OCI-LY7 (cell line): ENCODE measurements at regions not wholly inside any gene's neighbourhood (a gene's known extent, or its start where the extent isn't known, plus 50 kb on each side); places are given as distances from the start of the nearest gene placed in this dataset.

Source experiments
- BruUV-seq: library from RNA; stranded (reverse); fragments of 400-500 nt; replicated peaks from 2 replicates; lab custom pipeline; 2021; lab: Mats Ljungman, UMichigan
- CTCF ChIA-PET: fragments of 300-600 bp; sonication (Branson Sonifier 250); formaldehyde crosslinking; loops from one replicate; lab custom pipeline; 2022; ENCODE audit warnings: antibody characterized with exemption; ENCODE audit not compliant: unreplicated experiment; lab: Charles Lee
- POLR2A ChIA-PET: fragments of 300-600 bp; sonication (Branson Sonifier 250); formaldehyde crosslinking; loops from one replicate; lab custom pipeline; 2022; ENCODE audit warnings: antibody characterized with exemption; lab: Charles Lee
- DNase-seq: peaks from one replicate; pipeline ENCODE4 v3.0.0-alpha.2; 2015; ENCODE audit warnings: low spot score
- H2AFZ ChIP-seq: fragments of 200-600 bp; sonication (generic), shearing (Covaris generic); 2 replicates; pipeline ENCODE4 v1.6.1; 2014; ENCODE audit warnings: mild to moderate bottlenecking, antibody characterized with exemption, low read length, moderate library complexity
- H3K27ac ChIP-seq: fragments of 200-600 bp; sonication (generic); 2 replicates; pipeline ENCODE4 v1.5.1; 2014; ENCODE audit warnings: mixed run types, low read depth, mild to moderate bottlenecking, moderate library complexity, low read length, inconsistent platforms; ENCODE audit not compliant: poor library complexity, severe bottlenecking
- H3K36me3 ChIP-seq: fragments of 200-600 bp; sonication (generic); 2 replicates; pipeline ENCODE4 v1.6.1; 2014; ENCODE audit warnings: mild to moderate bottlenecking, antibody characterized with exemption, low read length, moderate library complexity, mixed read lengths; ENCODE audit not compliant: insufficient read depth
- H3K4me1 ChIP-seq: fragments of 200-600 bp; sonication (generic); 2 replicates; pipeline ENCODE4 v1.5.1; 2014; ENCODE audit warnings: mild to moderate bottlenecking, low read length; ENCODE audit not compliant: insufficient read depth, poor library complexity, severe bottlenecking
- H3K4me2 ChIP-seq: fragments of 200-600 bp; sonication (generic); 2 replicates; pipeline ENCODE4 v1.6.1; 2014; ENCODE audit warnings: mild to moderate bottlenecking, low read length
- H3K4me3 ChIP-seq: fragments of 200-600 bp; sonication (generic); 2 replicates; pipeline ENCODE4 v1.5.1; 2014; ENCODE audit warnings: mild to moderate bottlenecking, low read depth, low read length; ENCODE audit not compliant: poor library complexity, severe bottlenecking
- H3K79me2 ChIP-seq: fragments of 200-600 bp; sonication (generic); 2 replicates; pipeline ENCODE4 v1.6.1; 2016; ENCODE audit warnings: low read depth, mild to moderate bottlenecking, low read length, moderate library complexity, mixed read lengths; ENCODE audit not compliant: insufficient read depth
- H3K9me2 ChIP-seq: fragments of 200-600 bp; sonication (generic); 2 replicates; pipeline ENCODE4 v1.6.1; 2016; ENCODE audit warnings: mild to moderate bottlenecking, low read length, mixed read lengths; ENCODE audit not compliant: insufficient read depth
- H3K9me3 ChIP-seq: fragments of 200-600 bp; sonication (generic); 2 replicates; pipeline ENCODE4 v1.6.1; 2014; ENCODE audit warnings: mild to moderate bottlenecking, mixed run types, low read length, mixed read lengths
- H4K20me1 ChIP-seq: fragments of 200-600 bp; sonication (generic); 2 replicates; pipeline ENCODE4 v1.6.1; 2014; ENCODE audit warnings: mild to moderate bottlenecking, antibody characterized with exemption, low read length, moderate library complexity, mixed read lengths; ENCODE audit not compliant: insufficient read depth
- EZH2phosphoT487 ChIP-seq: fragments of 200-600 bp; sonication (generic); IDR thresholded peaks from 2 replicates; pipeline ENCODE4 v1.6.1; 2018; ENCODE audit warnings: low read depth, borderline replicate concordance, mild to moderate bottlenecking, mixed run types, antibody characterized with exemption, low read length, moderate library complexity, mixed read lengths
- intact Hi-C: fragments of 100-400 bp; cut with micrococcal nuclease; formaldehyde crosslinking; loops from one replicate; pipeline ENCODE4 v1.10.0; 2022; ENCODE audit not compliant: unreplicated experiment
- TF ChIP-seq, protein P1 (sequence below): fragments of 200-600 bp; sonication (generic); conservative IDR thresholded peaks from 2 replicates; pipeline ENCODE4 v1.5.1; 2014; ENCODE audit warnings: mild to moderate bottlenecking, antibody characterized with exemption, low read length, moderate library complexity, mixed read lengths

DNA sequence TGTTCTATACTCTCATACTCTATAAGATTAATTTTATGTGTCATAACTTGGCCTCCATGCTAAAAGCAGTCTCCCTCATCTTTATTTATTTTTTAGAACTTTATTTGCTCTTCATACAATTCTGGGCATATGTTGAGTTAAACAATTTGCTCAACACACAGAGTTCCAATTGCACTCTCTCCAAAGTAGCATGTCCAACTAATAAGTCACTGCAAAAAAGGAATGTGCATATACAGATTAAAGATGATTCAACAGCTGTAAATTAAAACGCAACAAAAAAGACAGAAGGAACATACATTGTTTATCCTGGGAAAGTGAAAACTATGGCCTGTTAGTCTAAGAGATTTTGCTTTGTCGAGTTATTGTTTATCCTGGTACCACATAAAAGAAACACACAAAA lies 277.7 kb upstream of the ACVR2A start:
- Histone ChIP-seq H2AFZ (no peak overlapping the region), H3K4me2 (no peak overlapping the region), H3K79me2 (no peaks in the 10 kb centered on the region), H3K9me3 (no peaks in the 10 kb centered on the region), H3K4me1 (no peaks in the 10 kb centered on the region), H3K27ac (no peak overlapping the region), H3K9me2 (no peaks in the 10 kb centered on the region), H4K20me1 (no peaks in the 10 kb centered on the region), H3K4me3 (no peak overlapping the region), H3K36me3 (no peaks in the 10 kb centered on the region)
- intact Hi-C loops, result no loop called here
- no peak for DNase-seq
- TF ChIP-seq EZH2phosphoT487, result no peak
- TF ChIP-seq, protein P1, sequence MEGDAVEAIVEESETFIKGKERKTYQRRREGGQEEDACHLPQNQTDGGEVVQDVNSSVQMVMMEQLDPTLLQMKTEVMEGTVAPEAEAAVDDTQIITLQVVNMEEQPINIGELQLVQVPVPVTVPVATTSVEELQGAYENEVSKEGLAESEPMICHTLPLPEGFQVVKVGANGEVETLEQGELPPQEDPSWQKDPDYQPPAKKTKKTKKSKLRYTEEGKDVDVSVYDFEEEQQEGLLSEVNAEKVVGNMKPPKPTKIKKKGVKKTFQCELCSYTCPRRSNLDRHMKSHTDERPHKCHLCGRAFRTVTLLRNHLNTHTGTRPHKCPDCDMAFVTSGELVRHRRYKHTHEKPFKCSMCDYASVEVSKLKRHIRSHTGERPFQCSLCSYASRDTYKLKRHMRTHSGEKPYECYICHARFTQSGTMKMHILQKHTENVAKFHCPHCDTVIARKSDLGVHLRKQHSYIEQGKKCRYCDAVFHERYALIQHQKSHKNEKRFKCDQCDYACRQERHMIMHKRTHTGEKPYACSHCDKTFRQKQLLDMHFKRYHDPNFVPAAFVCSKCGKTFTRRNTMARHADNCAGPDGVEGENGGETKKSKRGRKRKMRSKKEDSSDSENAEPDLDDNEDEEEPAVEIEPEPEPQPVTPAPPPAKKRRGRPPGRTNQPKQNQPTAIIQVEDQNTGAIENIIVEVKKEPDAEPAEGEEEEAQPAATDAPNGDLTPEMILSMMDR, result no peak
- POLR2A ChIA-PET, result no interaction called here
- CTCF ChIA-PET, result no interaction called here
- BruUV-seq, result no TSS peak

- DNase-seq, result no peak
- ChIA-PET CTCF (no interaction called here), POLR2A (interaction anchor here (0.6 kb wide), 1 partner anchor 642 kb away, joined by 3 read pairs; no protein-coding TSS in a partner anchor)
- no peak overlapping the region for H2AFZ ChIP-seq
- no peaks in the 10 kb centered on the region for H3K4me1 ChIP-seq
- no peak overlapping the region for H3K27ac ChIP-seq
- no peaks in the 10 kb centered on the region for H3K9me2 ChIP-seq
- no peaks in the 10 kb centered on the region for H3K79me2 ChIP-seq
- no peaks in the 10 kb centered on the region for H4K20me1 ChIP-seq
- intact Hi-C loops, result no loop called here
- H3K9me3 ChIP-seq, result no peaks in the 10 kb centered on the region
- TF ChIP-seq, protein P1, result no peak
- TF ChIP-seq EZH2phosphoT487, result no peak
- no peak overlapping the region for H3K4me3 ChIP-seq
- BruUV-seq, result no TSS peak
- H3K36me3 ChIP-seq, result no peaks in the 10 kb centered on the region
- no peak overlapping the region for H3K4me2 ChIP-seq
These were observed 283.9 kb upstream of the ACVR2A start for GRCh38 chr2:147560810-147561535.

GRCh38 chr2:147559070-147559725 lies 285.6 kb upstream of the ACVR2A start:
- no peak for DNase-seq
- no peaks in the 10 kb centered on the region for H3K9me3 ChIP-seq
- no peaks in the 10 kb centered on the region for H3K4me1 ChIP-seq
- H3K9me2 ChIP-seq, result no peaks in the 10 kb centered on the region
- H3K79me2 ChIP-seq, result no peaks in the 10 kb centered on the region
- no peak overlapping the region for H3K4me2 ChIP-seq
- BruUV-seq, result no TSS peak
- POLR2A ChIA-PET, result no interaction called here
- no peak overlapping the region for H3K4me3 ChIP-seq
- intact Hi-C loops, result no loop called here
- CTCF ChIA-PET, result no interaction called here
- no peak overlapping the region for H2AFZ ChIP-seq
- H3K27ac ChIP-seq, result no peak overlapping the region
- no peaks in the 10 kb centered on the region for H3K36me3 ChIP-seq
- TF ChIP-seq EZH2phosphoT487, result no peak
- TF ChIP-seq, protein P1, result no peak
- H4K20me1 ChIP-seq, result no peaks in the 10 kb centered on the region
